Stimulated activated naive CD8-positive, alpha-beta T cell treated with anti-CD3 and anti-CD28 coated beads, Interleukin-15, amount 100 ng/mL, for 72 hours (primary cell): ENCODE measurements at regions not wholly inside any gene's neighbourhood (a gene's known extent, or its start where the extent isn't known, plus 50 kb on each side); places are given as distances from the start of the nearest gene placed in this dataset.

ENCODE experiments used
- ATAC-seq: fragments of 150-1000 bp; cut with Tn5 transposase; 2 replicates; pipeline ENCODE4 v1.10.0; 2021; ENCODE audit warnings: mild to moderate bottlenecking, moderate library complexity
- DNase-seq, 2 donors: peaks; one replicate each; pipeline ENCODE4 v3.0.0; 2021 to 2022
- H3K27ac Mint-ChIP-seq, 2 donors: one replicate each; pipeline ENCODE4 v1.8.0; 2022; ENCODE audit warnings: mild to moderate bottlenecking in 2 of 2, mixed read lengths in 2 of 2, moderate library complexity in 2 of 2
- H3K27me3 Mint-ChIP-seq: one replicate; pipeline ENCODE4 v1.8.0; 2022; ENCODE audit warnings: mixed read lengths
- H3K4me1 Mint-ChIP-seq: one replicate; pipeline ENCODE4 v1.8.0; 2022; ENCODE audit warnings: mild to moderate bottlenecking, mixed read lengths
- H3K4me3 Mint-ChIP-seq, 2 donors: one replicate each; pipeline ENCODE4 v1.8.0; 2022; ENCODE audit warnings: mild to moderate bottlenecking in 2 of 2, mixed read lengths in 2 of 2, moderate library complexity in 1 of 2
- H3K9me3 Mint-ChIP-seq, 2 donors: one replicate each; pipeline ENCODE4 v1.8.0; 2022; ENCODE audit warnings: mixed read lengths in 2 of 2

- Mint-ChIP-seq H3K27ac (no peak overlapping the region), H3K27me3 (no peaks in the 10 kb centered on the region), H3K4me1 (no peaks in the 10 kb centered on the region), H3K4me3 (no peak overlapping the region), H3K9me3 (peaks cover 0 to 8% of the 10 kb centered on the region in 2 donors)
- ATAC-seq (no peak), DNase-seq (no peak)
These were observed 92.2 kb upstream of the DSEL start for GRCh38 chr18:67608615-67609273.

DNA sequence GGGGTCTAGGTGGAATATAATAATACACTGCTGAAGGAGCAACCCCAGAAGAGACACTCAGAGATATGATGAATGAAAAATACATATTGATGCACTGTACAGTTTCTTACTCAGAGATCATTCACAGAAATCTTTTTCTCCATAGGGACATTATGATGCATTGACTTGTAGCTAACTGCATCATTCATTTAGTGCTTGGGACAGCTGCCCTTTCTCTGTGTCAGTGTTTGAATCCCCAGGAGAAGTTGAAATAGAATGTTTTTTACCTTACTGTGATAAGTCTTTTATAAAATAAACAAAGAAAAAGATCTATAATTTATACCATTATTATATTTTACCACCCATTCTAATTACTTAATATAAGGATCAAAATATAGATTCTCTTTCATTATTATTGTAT, 91.7 kb upstream of the DSEL start:
- H3K9me3 Mint-ChIP-seq: peaks cover 0 to 8% of the 10 kb centered on the region in 2 donors
- no peak for ATAC-seq
- H3K27me3 Mint-ChIP-seq: no peaks in the 10 kb centered on the region
- H3K4me1 Mint-ChIP-seq: no peaks in the 10 kb centered on the region
- no peak overlapping the region for H3K4me3 Mint-ChIP-seq
- no peak overlapping the region for H3K27ac Mint-ChIP-seq
- no peak for DNase-seq

DNA sequence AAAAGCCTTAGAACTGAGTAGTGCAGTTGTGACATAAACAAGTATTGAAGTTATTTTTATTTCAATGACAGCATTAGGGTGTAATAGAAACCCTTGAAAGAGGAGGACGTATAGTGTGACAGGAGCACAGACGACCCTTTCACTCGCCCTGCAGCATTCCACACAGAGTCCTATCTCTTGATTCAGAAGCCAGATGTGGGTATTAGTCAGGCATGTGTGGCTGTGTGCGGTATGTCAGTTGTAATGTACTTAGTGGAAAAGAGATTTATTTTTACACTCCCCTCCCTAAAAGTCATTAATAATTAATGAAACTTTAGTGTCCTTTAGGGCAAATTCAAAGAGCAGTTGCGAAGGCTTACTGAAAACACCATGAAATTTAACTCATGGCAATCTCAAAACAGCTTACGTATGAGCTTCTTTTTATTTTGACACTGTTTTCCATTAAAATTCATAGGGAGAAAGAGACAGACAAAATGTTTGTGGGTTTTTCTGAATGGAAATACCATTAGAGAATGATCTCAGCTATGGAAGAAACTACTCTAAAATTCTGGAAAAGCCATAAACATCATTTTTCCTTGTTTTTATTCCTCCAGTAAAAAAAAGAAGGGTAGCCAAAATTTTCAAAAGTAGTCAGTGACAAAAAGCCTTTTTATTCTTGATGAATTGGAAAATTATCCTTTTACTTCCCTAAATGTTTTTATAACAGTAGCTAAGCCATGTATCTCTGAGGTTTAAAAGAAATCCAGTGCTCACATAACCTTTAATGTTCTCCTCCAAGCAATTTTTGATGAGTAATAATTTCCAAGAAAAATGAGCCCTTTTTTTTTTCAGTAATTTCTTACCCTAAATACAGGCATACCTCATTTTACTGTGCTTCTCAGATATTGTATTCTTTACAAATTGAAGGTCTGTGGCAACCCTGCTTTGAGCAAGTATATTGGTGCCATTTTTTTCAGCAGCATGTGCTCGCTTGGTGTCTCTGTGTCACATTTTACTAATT, 84.0 kb upstream of the DSEL start:
- Mint-ChIP-seq H3K4me3 (no peak overlapping the region), H3K27me3 (peaks cover 6% of the 10 kb centered on the region), H3K4me1 (no peaks in the 10 kb centered on the region), H3K9me3 (peaks cover 2 to 3% of the 10 kb centered on the region in 2 donors), H3K27ac (no peak overlapping the region)
- ATAC-seq (no peak), DNase-seq (no peak)

DNA sequence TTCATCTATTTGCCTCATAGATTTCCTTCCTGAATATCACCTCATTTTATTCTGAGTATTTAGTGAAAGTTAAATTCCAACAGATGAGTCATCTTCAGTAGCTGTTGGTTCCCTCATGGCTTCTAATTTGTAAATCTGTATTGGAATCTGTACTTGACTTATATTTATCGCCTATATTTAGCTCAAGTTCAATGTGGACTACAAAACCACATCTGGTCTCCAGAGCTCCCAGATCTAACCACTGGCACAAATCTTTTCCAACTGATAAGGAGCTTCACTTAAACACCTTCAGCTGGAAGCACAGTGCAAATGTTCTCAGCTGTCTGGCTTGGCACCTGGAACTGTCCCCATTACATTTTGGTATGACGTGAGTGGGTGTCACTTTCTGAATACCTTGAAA, 82.8 kb upstream of the DSEL start:
- no peak for ATAC-seq
- H3K9me3 Mint-ChIP-seq: peaks cover 8 to 11% of the 10 kb centered on the region in 2 donors
- no peaks in the 10 kb centered on the region for H3K4me1 Mint-ChIP-seq
- no peak for DNase-seq
- no peak overlapping the region for H3K27ac Mint-ChIP-seq
- peaks cover 6% of the 10 kb centered on the region for H3K27me3 Mint-ChIP-seq
- no peak overlapping the region for H3K4me3 Mint-ChIP-seq

- no peaks in the 10 kb centered on the region for H3K4me1 Mint-ChIP-seq
- ATAC-seq: no peak
- H3K9me3 Mint-ChIP-seq: peaks cover 8 to 11% of the 10 kb centered on the region in 2 donors
- no peak for DNase-seq
- H3K27ac Mint-ChIP-seq: no peak overlapping the region
- H3K4me3 Mint-ChIP-seq: no peak overlapping the region
- peaks cover 6% of the 10 kb centered on the region for H3K27me3 Mint-ChIP-seq
These were observed 81.2 kb upstream of the DSEL start for GRCh38 chr18:67597759-67598158.

- Mint-ChIP-seq H3K4me1 (no peaks in the 10 kb centered on the region), H3K27ac (no peak overlapping the region), H3K27me3 (peaks cover 6% of the 10 kb centered on the region), H3K4me3 (no peak overlapping the region), H3K9me3 (peaks cover 8 to 11% of the 10 kb centered on the region in 2 donors)
- ATAC-seq (no peak), DNase-seq (no peak)
These were observed 79.5 kb upstream of the DSEL start for GRCh38 chr18:67596003-67596402.

DNA sequence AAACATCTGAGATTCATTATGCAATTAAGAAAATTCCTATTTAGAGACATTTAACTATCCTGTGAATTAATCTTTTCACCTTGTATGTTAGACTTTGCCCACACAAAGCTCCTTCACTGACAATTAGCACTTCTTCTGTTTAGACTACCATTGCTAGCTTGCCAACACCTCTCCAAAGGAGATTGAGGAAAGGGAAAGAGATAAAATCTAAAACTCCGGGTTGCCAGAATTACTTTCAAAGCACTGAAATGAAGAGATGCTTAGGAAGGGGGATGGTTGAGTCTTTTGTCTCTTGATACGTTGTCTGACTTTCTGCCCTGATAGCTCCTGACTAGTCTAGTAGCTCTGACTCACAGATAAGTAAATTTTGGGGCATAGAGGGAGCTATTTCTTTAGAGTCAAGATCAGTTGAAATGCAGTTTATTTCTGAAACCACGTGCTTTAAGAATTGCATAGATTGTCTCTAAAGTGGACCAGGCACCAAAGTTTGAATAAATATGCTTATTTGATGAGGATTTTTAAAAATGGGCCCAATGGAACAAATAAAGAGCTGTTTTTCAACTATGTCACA, 74.1 kb upstream of the DSEL start:
- Mint-ChIP-seq H3K27me3 (no peaks in the 10 kb centered on the region), H3K4me3 (no peak overlapping the region), H3K27ac (no peak overlapping the region), H3K4me1 (no peaks in the 10 kb centered on the region), H3K9me3 (peaks cover 7 to 11% of the 10 kb centered on the region in 2 donors)
- no peak for DNase-seq
- ATAC-seq: no peak

- H3K27ac Mint-ChIP-seq: no peak overlapping the region
- no peak for DNase-seq
These were observed 72.8 kb upstream of the DSEL start for GRCh38 chr18:67589325-67589724.

GRCh38 chr18:67586101-67586500, 69.6 kb upstream of the DSEL start:
- Mint-ChIP-seq H3K4me3 (no peak overlapping the region), H3K4me1 (no peaks in the 10 kb centered on the region), H3K27ac (no peak overlapping the region), H3K9me3 (peaks cover 8 to 12% of the 10 kb centered on the region in 2 donors), H3K27me3 (peaks cover 11% of the 10 kb centered on the region)
- no peak for DNase-seq
- no peak for ATAC-seq

More at GRCh38 chr18:67589325-67589724, 72.8 kb upstream of the DSEL start:
- no peak overlapping the region for H3K4me3 Mint-ChIP-seq
- peaks cover 3% of the 10 kb centered on the region for H3K27me3 Mint-ChIP-seq
- no peaks in the 10 kb centered on the region for H3K4me1 Mint-ChIP-seq
- ATAC-seq: no peak
- peaks cover 5 to 6% of the 10 kb centered on the region in 2 donors for H3K9me3 Mint-ChIP-seq

DNA sequence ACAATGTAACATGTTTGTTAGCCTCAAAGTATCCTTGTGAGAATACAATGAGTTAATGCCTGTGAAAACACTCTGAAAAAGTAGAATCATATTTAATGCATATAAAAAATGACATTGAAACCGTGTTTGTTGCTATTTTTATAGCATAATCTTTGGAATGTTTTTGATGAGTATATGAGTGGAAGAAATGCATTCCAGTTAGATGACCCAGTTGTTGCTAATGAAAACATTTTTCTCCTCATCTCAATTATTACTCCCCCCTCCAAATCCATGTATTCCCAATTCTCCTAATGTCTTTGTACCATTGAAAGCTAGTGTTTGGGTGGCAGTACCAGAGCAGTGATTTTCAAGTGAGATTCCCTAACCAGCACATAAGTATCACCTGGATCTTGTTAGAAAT, 67.1 kb upstream of the DSEL start:
- Mint-ChIP-seq H3K4me1 (no peaks in the 10 kb centered on the region), H3K4me3 (no peak overlapping the region), H3K9me3 (peaks cover 8 to 12% of the 10 kb centered on the region in 2 donors), H3K27ac (no peak overlapping the region), H3K27me3 (peaks cover 11% of the 10 kb centered on the region)
- ATAC-seq: no peak
- no peak for DNase-seq

DNA sequence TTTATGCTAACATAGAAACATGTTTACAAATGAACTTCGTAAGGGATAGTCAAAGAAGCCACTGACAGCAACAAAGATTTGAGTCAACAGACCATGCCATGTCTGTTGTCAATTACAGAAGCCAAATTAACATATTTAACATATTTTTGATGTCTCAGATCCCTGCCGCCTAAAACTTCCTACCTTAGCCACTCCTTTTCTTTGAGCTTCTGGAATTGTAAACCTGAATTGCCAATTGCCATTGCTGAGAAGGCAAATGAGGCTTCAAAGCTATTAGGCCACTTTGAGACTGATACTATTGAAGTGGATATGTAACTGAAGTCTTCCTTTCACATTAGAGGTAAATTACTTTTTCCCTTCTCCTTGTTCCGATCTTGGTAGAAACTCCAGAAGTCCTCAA, 66.0 kb upstream of the DSEL start:
- Mint-ChIP-seq H3K27ac (no peak overlapping the region), H3K4me3 (no peak overlapping the region), H3K27me3 (peaks cover 11% of the 10 kb centered on the region), H3K4me1 (no peaks in the 10 kb centered on the region), H3K9me3 (peaks cover 8 to 12% of the 10 kb centered on the region in 2 donors)
- ATAC-seq (no peak), DNase-seq (no peak)

DNA sequence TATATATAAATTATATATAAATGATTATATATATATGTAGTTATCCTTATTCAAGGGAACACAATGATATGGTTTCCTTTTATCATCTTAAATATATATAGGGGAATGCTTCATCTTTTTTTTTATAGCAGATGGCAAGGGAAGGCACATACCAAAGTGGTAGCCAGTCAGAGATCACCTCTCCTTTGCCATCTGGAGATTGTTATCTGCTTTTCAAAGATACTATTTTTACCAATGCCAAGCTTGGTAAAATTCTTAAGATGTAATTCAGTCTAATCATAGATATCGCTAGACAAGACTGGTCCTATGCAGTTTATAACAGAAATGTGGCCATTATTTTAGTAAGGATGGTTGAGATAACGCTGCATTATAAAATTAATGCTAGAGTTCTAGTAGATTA, 64.7 kb upstream of the DSEL start:
- no peaks in the 10 kb centered on the region for H3K4me1 Mint-ChIP-seq
- DNase-seq: no peak
- no peak for ATAC-seq
- H3K4me3 Mint-ChIP-seq: no peak overlapping the region
- peaks cover 11% of the 10 kb centered on the region for H3K27me3 Mint-ChIP-seq
- H3K27ac Mint-ChIP-seq: no peak overlapping the region
- peaks cover 8 to 12% of the 10 kb centered on the region in 2 donors for H3K9me3 Mint-ChIP-seq

GRCh38 chr18:67577386-67577785, 60.9 kb upstream of the DSEL start:
- DNase-seq: no peak
- Mint-ChIP-seq H3K27ac (no peak overlapping the region), H3K4me3 (no peak overlapping the region)

DNA sequence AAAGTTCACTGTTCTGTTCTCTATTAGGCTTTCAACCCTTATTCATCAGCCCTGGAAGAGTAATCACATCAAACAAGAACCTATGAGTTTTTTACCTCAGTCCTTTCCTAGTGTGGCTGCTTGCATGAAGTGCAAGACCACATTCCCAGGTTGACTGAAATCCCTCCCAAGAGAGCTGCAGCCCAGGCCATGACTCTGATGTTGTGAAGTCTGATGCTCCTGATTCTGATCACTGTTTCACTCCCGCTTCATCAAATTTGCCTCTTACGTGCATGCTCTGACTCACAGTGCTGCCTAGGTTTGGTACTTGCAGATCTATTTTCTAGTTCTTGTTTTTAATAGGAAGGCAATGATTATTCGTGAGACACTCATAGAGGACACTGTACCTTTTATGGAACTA, 58.2 kb upstream of the DSEL start:
- Mint-ChIP-seq H3K27me3 (no peaks in the 10 kb centered on the region), H3K4me3 (no peak overlapping the region), H3K9me3 (no peaks in the 10 kb centered on the region), H3K27ac (no peak overlapping the region), H3K4me1 (no peaks in the 10 kb centered on the region)
- DNase-seq: no peak
- no peak for ATAC-seq

More at GRCh38 chr18:67577386-67577785, 60.9 kb upstream of the DSEL start:
- no peaks in the 10 kb centered on the region for H3K27me3 Mint-ChIP-seq
- H3K4me1 Mint-ChIP-seq: no peaks in the 10 kb centered on the region
- ATAC-seq: no peak
- H3K9me3 Mint-ChIP-seq: no peaks in the 10 kb centered on the region

DNA sequence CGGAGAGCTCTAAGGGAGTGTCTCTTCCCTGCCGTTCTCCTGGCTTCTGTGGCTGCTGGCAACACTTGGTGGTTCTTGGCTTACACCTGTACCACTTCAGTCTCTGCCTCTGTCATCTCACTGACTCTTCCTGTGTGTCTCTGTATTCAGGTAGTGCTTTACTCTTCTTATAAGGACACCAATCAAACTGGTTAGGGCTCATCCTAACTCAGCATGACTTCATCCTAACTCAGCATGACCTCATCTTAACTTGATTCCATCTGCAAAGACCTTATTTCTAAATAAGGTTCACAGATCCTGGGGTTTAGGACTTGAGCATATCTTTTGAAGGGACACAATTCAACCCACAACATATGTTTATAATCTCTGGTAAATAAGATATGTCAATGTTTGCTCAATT, 51.6 kb upstream of the DSEL start:
- no peaks in the 10 kb centered on the region for H3K4me1 Mint-ChIP-seq
- H3K4me3 Mint-ChIP-seq: no peak overlapping the region
- no peaks in the 10 kb centered on the region for H3K27me3 Mint-ChIP-seq
- no peaks in the 10 kb centered on the region for H3K9me3 Mint-ChIP-seq
- ATAC-seq (no peak), DNase-seq (no peak)
- no peak overlapping the region for H3K27ac Mint-ChIP-seq
